DMS 273 treated with DMSO at 0.1 percent for 48 hours (cell line): ENCODE measurements at regions not wholly inside any gene's neighbourhood (a gene's known extent, or its start where the extent isn't known, plus 50 kb on each side); places are given as distances from the start of the nearest gene placed in this dataset.

ENCODE experiments used
- DNase-seq: peaks from one replicate; lab custom pipeline; 2025; lab: John Stamatoyannopoulos, UW

DNA sequence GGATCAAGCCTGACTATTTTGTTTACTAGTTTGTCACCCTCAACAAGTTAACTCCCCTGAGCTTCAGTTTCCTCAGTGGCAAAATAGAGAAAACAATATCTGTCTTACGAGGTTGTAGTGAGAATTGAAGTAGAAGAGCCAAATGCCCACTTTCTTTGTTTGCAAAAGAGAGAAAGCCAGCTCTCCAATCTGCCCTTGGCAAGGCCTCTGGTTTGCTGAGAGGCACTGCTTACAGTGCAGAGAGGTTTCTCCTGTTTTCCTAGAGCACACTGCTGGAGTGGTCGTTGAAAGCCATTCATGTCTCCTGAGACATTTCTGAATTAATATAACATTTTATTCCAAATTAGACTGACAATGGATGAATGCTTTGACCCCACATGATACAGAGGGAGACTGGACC is 260.5 kb upstream of the IGF1R start:
- DNase-seq: no peak

DNA sequence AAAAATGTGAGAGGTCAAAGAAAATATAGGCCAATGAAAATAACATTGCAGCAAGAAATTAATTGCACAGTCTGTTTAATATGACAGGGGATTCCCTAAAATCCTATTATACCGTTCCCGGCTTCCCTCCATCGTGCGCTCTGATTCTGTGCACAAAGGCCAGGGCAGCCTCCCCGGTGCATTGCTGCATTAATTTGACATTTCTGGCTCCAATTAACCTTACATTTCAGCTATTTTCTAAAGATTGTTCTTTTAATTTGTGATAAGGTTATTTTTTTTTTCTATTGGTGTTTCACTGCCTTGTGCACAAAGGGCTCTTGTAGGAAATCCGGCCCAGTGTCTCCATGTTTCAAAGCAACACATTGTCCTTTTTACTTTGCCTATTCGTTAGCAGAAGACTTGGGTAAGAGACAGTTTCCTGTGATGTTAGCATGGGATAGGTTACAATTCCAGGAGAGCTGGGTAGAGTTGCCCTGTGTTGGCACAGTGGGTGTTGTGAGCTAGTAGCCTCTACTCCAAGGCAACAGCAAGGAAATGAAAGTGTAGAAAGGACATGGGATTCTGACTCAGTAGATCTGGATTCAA is 257.3 kb upstream of the IGF1R start:
- no peak for DNase-seq

- no peak for DNase-seq
Measured at GRCh38 chr15:98391568-98391967, 256.8 kb upstream of the IGF1R start.

DNA sequence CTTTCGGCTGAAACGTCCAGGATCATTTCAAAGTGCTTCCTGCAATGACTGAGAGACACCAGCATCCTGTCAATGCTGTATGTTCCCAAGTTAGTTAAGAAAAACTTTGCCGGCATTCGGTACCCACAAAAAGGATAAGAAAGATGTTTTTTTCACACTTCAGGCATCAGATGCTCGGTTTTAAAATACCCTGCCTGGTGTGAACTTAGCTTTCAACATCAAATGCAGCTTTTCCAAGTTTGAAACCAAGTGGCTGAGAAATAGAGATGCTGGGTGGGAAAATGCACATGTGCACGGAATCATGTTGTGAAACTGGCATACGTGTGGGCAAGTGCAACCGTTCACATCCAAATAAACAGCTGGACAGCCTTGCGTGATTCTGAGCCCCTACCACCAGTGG is 254.9 kb upstream of the IGF1R start:
- no peak for DNase-seq

GRCh38 chr15:98394546-98394945 is 253.8 kb upstream of the IGF1R start:
- DNase-seq: no peak

DNA sequence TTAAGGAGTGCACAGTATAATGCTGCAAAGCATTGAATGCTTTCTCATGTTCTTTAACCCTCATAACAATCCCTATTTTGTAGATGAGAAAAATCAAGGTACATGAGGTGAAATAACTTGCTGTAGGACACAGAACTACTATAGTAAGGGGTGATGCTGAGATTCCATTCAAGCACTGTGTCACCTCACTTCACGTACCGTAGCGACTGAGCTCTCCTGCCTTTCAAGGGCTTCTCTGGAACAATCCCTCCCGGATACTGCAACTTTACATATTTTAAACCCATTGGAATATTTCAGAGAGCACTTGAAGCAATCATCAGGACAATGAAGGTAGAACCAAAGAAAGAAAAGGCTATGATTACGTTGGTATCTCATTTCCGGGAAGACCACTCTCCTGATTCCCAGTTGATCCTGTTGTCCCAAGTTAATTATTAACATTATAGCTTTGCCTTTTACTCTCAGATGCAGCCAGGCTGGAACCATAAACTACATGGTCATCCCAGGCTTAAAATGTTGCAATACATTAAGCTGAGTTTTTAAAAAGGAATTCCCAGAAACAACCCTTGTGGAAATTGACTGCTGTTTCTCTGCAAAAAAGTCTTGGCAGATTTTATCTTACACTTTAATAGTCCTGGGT is 252.2 kb upstream of the IGF1R start:
- DNase-seq: no peak

- DNase-seq: no peak
Measured at GRCh38 chr15:98397419-98397818, 250.9 kb upstream of the IGF1R start.

GRCh38 chr15:98398056-98398455 is 250.3 kb upstream of the IGF1R start:
- DNase-seq: no peak

DNA sequence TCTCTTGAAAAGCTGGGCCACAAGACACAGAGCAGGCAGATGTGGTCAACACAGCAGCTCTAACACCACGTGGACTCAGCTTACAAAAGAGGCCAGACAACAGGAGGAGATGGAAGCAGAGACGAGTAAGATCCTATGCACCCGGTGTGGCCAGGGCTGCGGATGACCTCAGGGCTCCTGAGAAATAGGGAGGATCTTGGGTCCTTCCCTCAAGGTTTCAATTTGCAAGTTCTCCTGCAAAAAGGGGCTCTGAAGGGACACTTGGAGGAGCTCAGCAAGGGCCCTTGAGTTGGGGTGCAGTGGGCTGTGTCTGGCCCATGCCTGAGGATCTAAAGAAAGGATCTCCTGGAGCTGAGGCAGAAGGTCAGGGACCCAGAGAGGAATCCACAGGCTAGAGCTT is 249.5 kb upstream of the IGF1R start:
- DNase-seq: no peak

DNA sequence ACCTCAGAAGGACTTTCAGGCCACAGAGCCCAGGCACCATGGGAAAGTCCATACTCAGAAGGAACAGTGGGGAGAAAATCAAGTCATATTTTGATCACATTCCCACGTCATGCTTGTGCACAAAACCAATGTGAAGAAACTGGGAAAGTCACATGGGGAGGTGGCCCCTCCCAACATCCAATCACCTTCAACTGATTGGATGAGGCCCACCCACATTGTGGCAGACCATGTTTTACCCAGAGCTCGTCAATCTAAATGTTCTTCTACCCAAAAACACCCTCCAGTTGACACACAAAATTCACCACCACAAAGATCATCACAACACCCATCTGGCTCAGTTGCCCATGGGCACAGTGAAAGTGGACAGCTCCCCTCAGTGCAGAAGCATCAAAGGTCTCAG is 248.2 kb upstream of the IGF1R start:
- no peak for DNase-seq

DNA sequence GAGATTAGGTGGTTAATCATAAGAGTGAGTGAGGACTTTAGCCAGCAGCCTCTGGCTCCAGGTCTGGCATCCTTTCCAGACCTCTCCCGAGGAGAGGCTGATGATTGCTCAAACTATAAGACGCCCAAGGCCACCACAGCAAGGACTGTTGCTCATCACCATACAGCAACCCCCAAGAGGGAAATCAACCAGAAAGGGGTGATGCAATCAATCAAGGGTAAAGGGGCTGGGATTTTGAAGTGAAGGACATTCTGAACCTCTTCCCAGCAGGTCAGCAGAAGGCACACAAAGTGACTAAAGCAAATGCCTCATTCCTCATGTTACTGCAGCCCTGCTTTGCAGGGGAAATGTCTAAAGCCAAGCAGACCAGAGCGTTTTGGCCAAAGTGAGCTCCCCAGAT is 247.3 kb upstream of the IGF1R start:
- no peak for DNase-seq

- no peak for DNase-seq
Measured at GRCh38 chr15:98402486-98402885, 245.9 kb upstream of the IGF1R start.

GRCh38 chr15:98403169-98403568 is 245.2 kb upstream of the IGF1R start:
- no peak for DNase-seq

DNA sequence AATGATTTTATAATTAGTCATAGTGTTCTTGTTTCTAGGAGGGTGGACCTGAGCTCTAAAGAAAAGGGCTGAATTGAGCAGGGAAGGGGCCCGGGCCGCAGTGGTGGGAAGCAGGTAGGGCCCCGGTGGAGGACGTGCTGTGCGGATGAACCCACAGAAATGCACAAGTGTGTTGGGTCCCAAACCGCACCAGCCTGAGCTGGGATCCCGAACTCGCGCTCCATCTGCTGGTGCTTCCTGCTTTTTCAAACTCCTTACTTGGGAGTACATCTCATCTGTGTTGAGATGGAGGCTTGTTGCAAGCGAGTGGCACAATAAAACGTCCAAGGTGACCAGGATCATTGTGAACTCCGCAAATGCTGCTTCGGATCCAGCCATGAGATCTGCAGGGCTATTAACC is 244.8 kb upstream of the IGF1R start:
- no peak for DNase-seq

DNA sequence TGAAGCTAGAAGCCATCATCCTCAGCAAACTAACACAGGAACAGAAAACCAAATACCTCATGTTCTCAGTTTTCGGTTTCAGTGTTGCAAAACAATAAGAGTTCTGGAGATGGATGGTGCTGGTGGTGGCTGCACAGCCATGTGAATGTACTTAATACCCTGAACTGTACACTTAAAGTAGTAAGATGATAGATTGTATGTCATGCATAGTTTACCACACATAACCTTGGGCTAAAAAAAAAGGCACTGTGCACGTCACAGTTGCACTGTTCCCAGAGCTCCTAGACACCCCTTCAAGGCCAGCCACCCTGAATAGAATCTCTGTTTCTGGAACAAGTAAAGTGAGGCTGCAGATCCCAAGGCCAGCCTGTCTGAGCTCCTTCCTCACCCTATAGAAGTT is 243.3 kb upstream of the IGF1R start:
- DNase-seq: no peak

DNA sequence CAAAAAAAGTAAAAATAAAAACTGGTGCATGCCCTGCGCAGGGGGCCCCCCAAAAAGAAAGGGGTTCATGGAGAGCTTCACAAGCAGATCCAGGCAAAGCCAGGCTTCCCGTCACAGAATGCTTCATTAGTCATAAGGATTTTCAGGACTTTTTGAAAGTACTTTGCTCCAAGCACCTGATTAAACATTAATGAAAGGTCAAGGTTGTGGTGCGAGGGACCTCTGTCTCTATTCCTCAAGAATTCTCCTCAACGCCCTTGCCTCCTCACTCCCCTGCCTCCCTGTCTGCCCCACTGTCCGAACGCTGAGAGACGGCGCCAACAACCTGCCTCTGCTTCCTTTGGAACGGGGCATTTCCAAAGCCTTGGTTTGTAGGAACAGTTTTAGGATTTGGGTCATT is 240.1 kb upstream of the IGF1R start:
- no peak for DNase-seq

DNA sequence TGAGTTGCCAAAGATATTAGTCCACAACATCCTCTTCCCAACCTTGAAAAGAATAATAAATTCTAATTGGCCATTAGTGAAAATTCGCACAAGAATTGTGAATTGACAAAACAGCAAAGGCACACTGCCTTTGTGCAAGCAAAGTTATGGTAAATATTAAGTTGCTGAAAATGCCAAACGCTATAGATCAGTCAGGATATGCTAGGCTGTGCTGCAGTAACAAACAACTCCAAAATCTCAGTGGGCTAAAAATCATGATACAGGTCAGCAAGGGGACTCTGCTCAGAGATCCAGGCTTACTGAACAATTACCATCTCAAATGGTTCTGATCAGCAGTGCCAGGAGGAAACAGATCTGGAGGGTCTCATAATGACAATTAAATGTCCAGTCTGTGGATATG is 238.0 kb upstream of the IGF1R start:
- no peak for DNase-seq

GRCh38 chr15:98412852-98413251 is 235.5 kb upstream of the IGF1R start:
- DNase-seq: no peak

GRCh38 chr15:98413933-98414546 is 234.3 kb upstream of the IGF1R start:
- DNase-seq: no peak

DNA sequence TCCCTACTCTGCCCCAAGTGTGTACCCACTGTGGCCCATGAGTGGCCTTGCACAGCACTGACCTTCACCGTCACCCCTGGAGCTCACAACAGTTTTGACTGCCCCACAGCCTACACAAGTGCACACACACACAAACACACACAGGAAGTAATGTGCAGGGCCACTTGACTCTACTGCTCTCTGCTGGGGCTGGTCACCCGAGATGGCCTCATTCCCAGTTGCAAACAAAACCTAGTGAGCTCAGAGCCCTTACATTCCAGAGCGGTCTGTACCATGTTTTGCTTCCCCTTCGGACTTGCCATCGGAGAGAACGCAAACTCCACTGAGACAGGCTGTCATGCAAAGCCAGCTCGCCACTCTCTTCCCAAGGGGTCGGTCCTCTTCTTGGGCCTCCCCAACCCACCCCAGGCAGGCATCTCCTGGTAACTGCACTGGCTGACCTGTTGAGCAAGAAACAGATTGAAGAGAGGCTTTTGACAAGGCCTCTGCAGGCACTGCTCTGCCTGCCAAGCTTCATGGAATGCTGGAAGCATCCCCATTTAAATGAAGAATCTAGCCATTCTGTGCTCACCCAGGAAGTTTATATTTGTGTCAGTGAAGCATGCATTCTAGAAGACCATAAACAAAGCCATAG is 232.0 kb upstream of the IGF1R start:
- no peak for DNase-seq

DNA sequence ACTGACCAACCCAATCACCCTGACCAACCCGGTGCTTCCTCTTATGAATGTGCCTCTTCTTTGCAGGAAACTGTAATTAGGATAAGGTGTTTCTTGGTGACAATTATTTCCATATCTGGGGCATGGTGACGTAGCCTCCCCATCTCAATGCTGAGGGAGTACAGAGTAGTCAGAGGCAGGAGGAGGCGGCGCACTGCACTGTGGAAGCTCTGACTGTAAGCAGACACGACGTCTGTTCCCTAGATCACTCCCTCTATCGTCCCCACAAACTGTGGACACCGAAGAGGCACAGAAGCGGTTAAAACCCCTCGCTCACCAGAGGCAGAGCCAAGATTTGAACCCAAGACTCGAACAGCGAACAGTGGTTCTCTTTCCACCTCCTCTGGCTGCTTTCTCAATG is 231.0 kb upstream of the IGF1R start:
- DNase-seq: no peak

DNA sequence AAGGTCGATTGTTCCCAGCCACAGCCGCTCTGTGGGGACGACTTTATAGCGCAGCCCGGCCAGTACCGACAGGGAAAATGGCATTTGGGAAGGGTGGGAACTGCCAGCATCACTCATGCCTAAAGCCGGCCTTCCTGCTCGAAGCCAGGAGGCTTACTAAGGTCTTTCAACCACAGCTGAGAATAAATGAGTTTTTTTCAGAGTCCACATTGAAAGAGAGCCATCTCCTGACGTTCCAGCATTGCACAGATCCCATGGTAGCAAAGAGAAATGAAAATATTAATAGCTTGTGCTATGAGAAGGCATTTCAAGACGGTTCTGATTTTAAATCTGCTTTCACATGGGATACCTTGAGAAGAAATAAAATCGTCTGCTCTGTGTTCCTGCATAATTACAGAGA is 230.2 kb upstream of the IGF1R start:
- no peak for DNase-seq

- no peak for DNase-seq
Measured at GRCh38 chr15:98419173-98419780, 229.1 kb upstream of the IGF1R start.
